Activated gamma-delta T cell (primary cell): ENCODE measurements at regions not wholly inside any gene's neighbourhood (a gene's known extent, or its start where the extent isn't known, plus 50 kb on each side); places are given as distances from the start of the nearest gene placed in this dataset.

Experiments
- DNase-seq: peaks from one replicate; lab custom pipeline; 2025; lab: John Stamatoyannopoulos, UW

- no peak for DNase-seq
Observed at GRCh38 chr16:80081846-80082245, 458.9 kb upstream of the DYNLRB2 start.

GRCh38 chr16:80080287-80080851 lies 460.4 kb upstream of the DYNLRB2 start:
- DNase-seq = no peak

- no peak for DNase-seq
Observed at GRCh38 chr16:80079072-80079471, 461.7 kb upstream of the DYNLRB2 start.

- no peak for DNase-seq
Observed at GRCh38 chr16:80077696-80078095, 463.1 kb upstream of the DYNLRB2 start.

GRCh38 chr16:80074329-80074728 lies 466.5 kb upstream of the DYNLRB2 start:
- DNase-seq = no peak

GRCh38 chr16:80071964-80072456 lies 468.8 kb upstream of the DYNLRB2 start:
- DNase-seq = no peak

- no peak for DNase-seq
Observed at GRCh38 chr16:80066805-80067580, 466.5 kb upstream of the MAF start.

- DNase-seq = no peak
Observed at GRCh38 chr16:80065541-80065940, 465.0 kb upstream of the MAF start.

- DNase-seq = no peak
Observed at GRCh38 chr16:80063713-80064069, 463.2 kb upstream of the MAF start.

- no peak for DNase-seq
Observed at GRCh38 chr16:80063031-80063712, 462.6 kb upstream of the MAF start.

- no peak for DNase-seq
Observed at GRCh38 chr16:80062361-80063030, 462.0 kb upstream of the MAF start.

- no peak for DNase-seq
Observed at GRCh38 chr16:80060470-80060869, 459.9 kb upstream of the MAF start.

GRCh38 chr16:80059836-80060235 lies 459.3 kb upstream of the MAF start:
- DNase-seq = no peak

GRCh38 chr16:80058214-80058613 lies 457.7 kb upstream of the MAF start:
- DNase-seq = no peak

GRCh38 chr16:80056324-80056723 lies 455.8 kb upstream of the MAF start:
- no peak for DNase-seq

GRCh38 chr16:80055831-80056230 lies 455.3 kb upstream of the MAF start:
- no peak for DNase-seq

GRCh38 chr16:80054647-80055046 lies 454.1 kb upstream of the MAF start:
- no peak for DNase-seq

GRCh38 chr16:80051040-80051439 lies 450.5 kb upstream of the MAF start:
- DNase-seq = no peak

GRCh38 chr16:80048250-80048649 lies 447.7 kb upstream of the MAF start:
- DNase-seq = no peak

- DNase-seq = no peak
Observed at GRCh38 chr16:80047842-80048241, 447.3 kb upstream of the MAF start.

GRCh38 chr16:80046848-80047247 lies 446.3 kb upstream of the MAF start:
- no peak for DNase-seq

- DNase-seq = no peak
Observed at GRCh38 chr16:80046261-80046660, 445.7 kb upstream of the MAF start.

- DNase-seq = no peak
Observed at GRCh38 chr16:80045861-80046260, 445.3 kb upstream of the MAF start.
